NT2/D1 (cell line): ENCODE measurements at regions not wholly inside any gene's neighbourhood (a gene's known extent, or its start where the extent isn't known, plus 50 kb on each side); places are given as distances from the start of the nearest gene placed in this dataset.
"Not testable (repeated sequence)": the region's sequence is repeated elsewhere in the genome, so short reads cannot be mapped to it uniquely, and the experiment has no call there.

ENCODE experiments used
- DNase-seq: peaks from one replicate; pipeline ENCODE4 v3.0.0-alpha.2; 2011; ENCODE audit warnings: low read depth, low spot score
- H3K27me3 ChIP-seq: 2 replicates; pipeline ENCODE4 v1.6.0; 2011; ENCODE audit warnings: mild to moderate bottlenecking; ENCODE audit not compliant: insufficient read length, insufficient read depth
- H3K36me3 ChIP-seq: 2 replicates; pipeline ENCODE4 v1.6.1; 2011; ENCODE audit warnings: mild to moderate bottlenecking, low read length, mixed read lengths; ENCODE audit not compliant: insufficient read depth, insufficient read length
- H3K4me1 ChIP-seq: 2 replicates; pipeline ENCODE4 v1.5.1; 2011; ENCODE audit not compliant: insufficient read depth, insufficient read length
- H3K4me3 ChIP-seq: 2 replicates; pipeline ENCODE4 v1.5.1; 2011; ENCODE audit warnings: low read depth; ENCODE audit not compliant: insufficient read length
- H3K9ac ChIP-seq: 2 replicates; pipeline ENCODE4 v1.6.0; 2011; ENCODE audit warnings: low read depth; ENCODE audit not compliant: insufficient read length
- H3K9me3 ChIP-seq: 2 replicates; pipeline ENCODE4 v1.5.1; 2011; ENCODE audit warnings: mild to moderate bottlenecking, low read length; ENCODE audit not compliant: insufficient read depth
- SUZ12 ChIP-seq: IDR thresholded peaks from 2 replicates; pipeline ENCODE4 v1.6.1; 2011; ENCODE audit not compliant: insufficient read length, insufficient read depth; ENCODE audit errors: extremely low read depth
- YY1 ChIP-seq: IDR thresholded peaks from 2 replicates; pipeline ENCODE4 v1.6.1; 2011; ENCODE audit not compliant: insufficient read length, insufficient read depth
- ZNF274 ChIP-seq: IDR thresholded peaks from 2 replicates; pipeline ENCODE4 v1.6.1; 2011; ENCODE audit warnings: mild to moderate bottlenecking, low read depth, low read length

- DNase-seq: no peak
- H3K9ac ChIP-seq: no peak overlapping the region
- TF ChIP-seq ZNF274 (no peak), SUZ12 (no peak), YY1 (no peak)
- H3K4me3 ChIP-seq: no peak overlapping the region
- no peaks in the 10 kb centered on the region for H3K36me3 ChIP-seq
- no peaks in the 10 kb centered on the region for H3K27me3 ChIP-seq
- H3K9me3 ChIP-seq: no peaks in the 10 kb centered on the region
- no peaks in the 10 kb centered on the region for H3K4me1 ChIP-seq
Observed at GRCh38 chr3:116512281-116512680, 67.0 kb upstream of the LSAMP start.

- no peak overlapping the region for H3K9ac ChIP-seq
- no peaks in the 10 kb centered on the region for H3K36me3 ChIP-seq
- TF ChIP-seq ZNF274 (no peak), SUZ12 (no peak), YY1 (no peak)
- no peaks in the 10 kb centered on the region for H3K9me3 ChIP-seq
- DNase-seq: no peak
- no peaks in the 10 kb centered on the region for H3K27me3 ChIP-seq
- no peak overlapping the region for H3K4me3 ChIP-seq
- H3K4me1 ChIP-seq: no peaks in the 10 kb centered on the region
Observed at GRCh38 chr3:116512931-116513330, 67.6 kb upstream of the LSAMP start.

DNA sequence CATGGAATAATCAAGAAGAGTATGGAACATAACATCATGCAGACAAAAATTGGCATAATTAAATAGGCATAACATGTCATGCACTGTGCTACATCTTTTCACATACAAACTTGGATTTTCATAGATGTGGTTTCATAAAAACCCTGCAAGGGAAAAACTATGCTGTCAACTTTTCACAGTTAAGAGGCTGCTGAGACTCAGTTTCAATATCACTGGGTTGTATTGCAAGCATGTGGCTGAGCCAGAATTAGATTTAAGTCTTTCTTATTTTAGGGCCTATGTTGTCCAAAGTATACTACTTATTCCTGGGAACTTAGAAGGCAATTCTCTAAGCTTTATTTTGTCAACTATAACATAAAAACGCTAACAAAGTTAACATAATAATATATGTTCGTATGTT is 70.7 kb upstream of the LSAMP start:
- Histone ChIP-seq H3K4me3 (no peak overlapping the region), H3K4me1 (no peaks in the 10 kb centered on the region), H3K9me3 (no peaks in the 10 kb centered on the region), H3K9ac (no peak overlapping the region), H3K27me3 (no peaks in the 10 kb centered on the region), H3K36me3 (no peaks in the 10 kb centered on the region)
- DNase-seq: no peak
- no peak for TF ChIP-seq SUZ12
- no peak for TF ChIP-seq YY1
- TF ChIP-seq ZNF274: no peak

DNA sequence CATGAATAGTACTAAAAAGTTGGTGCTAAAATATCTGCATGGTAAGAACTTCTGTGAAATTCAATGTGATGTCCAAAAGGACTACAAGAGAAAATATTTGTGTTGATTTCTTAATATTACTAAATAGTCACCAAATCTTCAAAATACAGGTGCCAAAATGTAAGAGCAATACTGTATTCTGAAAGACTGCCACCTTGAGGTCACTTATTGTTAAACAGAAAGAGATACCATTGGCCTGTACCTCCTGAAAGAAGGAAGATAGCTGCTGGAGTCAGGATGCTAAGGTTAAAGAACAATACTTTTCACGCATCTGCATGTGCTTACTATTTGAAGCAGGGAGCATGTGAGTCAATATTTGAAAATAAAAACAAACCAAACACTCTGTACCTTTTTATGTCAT is 72.0 kb upstream of the LSAMP start:
- TF ChIP-seq SUZ12 (no peak), ZNF274 (no peak), YY1 (no peak)
- no peaks in the 10 kb centered on the region for H3K9me3 ChIP-seq
- no peak for DNase-seq
- no peaks in the 10 kb centered on the region for H3K4me1 ChIP-seq
- no peak overlapping the region for H3K4me3 ChIP-seq
- H3K36me3 ChIP-seq: no peaks in the 10 kb centered on the region
- no peaks in the 10 kb centered on the region for H3K27me3 ChIP-seq
- no peak overlapping the region for H3K9ac ChIP-seq

GRCh38 chr3:116519101-116519500 is 73.8 kb upstream of the LSAMP start:
- not testable (repeated sequence) for H3K4me3 ChIP-seq, H3K9ac ChIP-seq, H3K36me3 ChIP-seq, H3K9me3 ChIP-seq, H3K27me3 ChIP-seq, H3K4me1 ChIP-seq, DNase-seq

- DNase-seq, H3K27me3 ChIP-seq, H3K36me3 ChIP-seq, H3K4me1 ChIP-seq, H3K4me3 ChIP-seq, H3K9ac ChIP-seq, H3K9me3 ChIP-seq: not testable (repeated sequence)
Observed at GRCh38 chr3:116519823-116520222, 74.5 kb upstream of the LSAMP start.

DNA sequence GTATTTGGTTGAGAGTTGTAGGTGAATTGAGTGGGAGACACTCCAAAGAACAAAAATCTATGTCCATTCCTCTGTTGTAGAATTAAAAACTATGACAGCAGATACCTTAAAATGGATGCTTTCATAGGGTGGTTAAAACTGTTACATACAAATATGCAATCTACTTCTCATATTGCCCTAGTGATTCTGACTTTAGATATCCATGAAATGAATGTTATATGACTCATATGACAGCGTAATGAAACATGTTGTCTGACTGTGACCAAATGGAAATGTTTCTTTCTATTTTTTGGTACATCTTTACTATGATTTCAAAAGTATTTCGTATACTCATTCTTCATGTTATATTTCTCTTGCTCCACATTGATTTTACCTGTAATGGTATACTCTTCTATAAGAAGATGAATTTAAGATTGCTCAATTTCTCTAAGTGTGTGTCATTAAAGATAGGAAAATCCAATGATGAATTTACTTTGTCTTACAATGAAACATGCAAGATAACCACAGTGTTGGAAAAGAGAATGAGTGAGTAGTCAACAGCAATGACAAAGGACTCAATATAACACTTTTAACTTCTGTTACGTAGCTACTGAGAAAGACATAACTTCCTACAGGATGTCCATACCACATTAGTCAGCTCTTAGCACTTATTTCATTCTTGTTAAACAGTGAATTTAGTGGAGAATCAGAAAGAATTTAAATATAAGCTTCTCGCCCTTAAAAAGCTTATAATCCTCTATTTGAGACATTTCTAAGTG is 79.3 kb upstream of the LSAMP start:
- no peaks in the 10 kb centered on the region for H3K27me3 ChIP-seq
- H3K4me1 ChIP-seq: no peaks in the 10 kb centered on the region
- H3K9ac ChIP-seq: no peak overlapping the region
- DNase-seq: no peak
- no peak overlapping the region for H3K4me3 ChIP-seq
- no peaks in the 10 kb centered on the region for H3K9me3 ChIP-seq
- TF ChIP-seq YY1: no peak
- TF ChIP-seq ZNF274: no peak
- TF ChIP-seq SUZ12: no peak
- no peaks in the 10 kb centered on the region for H3K36me3 ChIP-seq

GRCh38 chr3:116552246-116552645 is 107.0 kb upstream of the LSAMP start:
- Histone ChIP-seq H3K27me3 (no peaks in the 10 kb centered on the region), H3K4me3 (no peak overlapping the region)

More at GRCh38 chr3:116552246-116552645, 107.0 kb upstream of the LSAMP start:
- no peak for DNase-seq
- Histone ChIP-seq H3K36me3 (no peaks in the 10 kb centered on the region), H3K9me3 (no peaks in the 10 kb centered on the region), H3K4me1 (no peaks in the 10 kb centered on the region), H3K9ac (no peak overlapping the region)
- TF ChIP-seq ZNF274 (no peak), YY1 (no peak)
